ENCODE measurements at regions not wholly inside any gene's neighbourhood (a gene's known extent, or its start where the extent isn't known, plus 50 kb on each side); places are given as distances from the start of the nearest gene placed in this dataset.

GRCh38 chr2:777546-777945, 100.3 kb upstream of the TMEM18 start:
- no peak overlapping the region for H3K27ac ChIP-seq
- no peak for TF ChIP-seq CTCF (IDR thresholded peaks at IDR 0.05)
- TF ChIP-seq ZFX (IDR thresholded peaks at IDR 0.05; ENCODE audit: borderline replicate concordance) = no peak

GRCh38 chr2:777051-777450, 99.8 kb upstream of the TMEM18 start:
- TF ChIP-seq CTCF (IDR thresholded peaks at IDR 0.05) (no peak), ZFX (IDR thresholded peaks at IDR 0.05; ENCODE audit: borderline replicate concordance) (no peak)
- no peak overlapping the region for H3K27ac ChIP-seq

- no peak for TF ChIP-seq ZFX (IDR thresholded peaks at IDR 0.05; ENCODE audit: borderline replicate concordance)
- no peak for TF ChIP-seq CTCF (IDR thresholded peaks at IDR 0.05)
- H3K27ac ChIP-seq = no peak overlapping the region
Measured at GRCh38 chr2:776487-776886, 99.3 kb upstream of the TMEM18 start.

- TF ChIP-seq CTCF (IDR thresholded peaks at IDR 0.05) (no peak), ZFX (IDR thresholded peaks at IDR 0.05; ENCODE audit: borderline replicate concordance) (no peak)
- H3K27ac ChIP-seq = no peak overlapping the region
Measured at GRCh38 chr2:776038-776437, 98.8 kb upstream of the TMEM18 start.

- TF ChIP-seq ZFX (IDR thresholded peaks at IDR 0.05; ENCODE audit: borderline replicate concordance) (no peak), CTCF (IDR thresholded peaks at IDR 0.05) (no peak)
- no peak overlapping the region for H3K27ac ChIP-seq
Measured at GRCh38 chr2:774436-774835, 97.2 kb upstream of the TMEM18 start.

GRCh38 chr2:773256-774160, 96.3 kb upstream of the TMEM18 start:
- no peak overlapping the region for H3K27ac ChIP-seq
- TF ChIP-seq CTCF (IDR thresholded peaks at IDR 0.05) (no peak), ZFX (IDR thresholded peaks at IDR 0.05; ENCODE audit: borderline replicate concordance) (no peak)

GRCh38 chr2:771538-771937, 94.3 kb upstream of the TMEM18 start:
- no peak overlapping the region for H3K27ac ChIP-seq
- TF ChIP-seq CTCF (IDR thresholded peaks at IDR 0.05) (no peak), ZFX (IDR thresholded peaks at IDR 0.05; ENCODE audit: borderline replicate concordance) (no peak)

All from 22Rv1 (cell line).